ENCODE measurements at regions not wholly inside any gene's neighbourhood (a gene's known extent, or its start where the extent isn't known, plus 50 kb on each side); places are given as distances from the start of the nearest gene placed in this dataset.

GRCh38 chr17:68106085-68106484, 70.5 kb downstream of the KPNA2 start:
- TF ChIP-seq, protein P1, sequence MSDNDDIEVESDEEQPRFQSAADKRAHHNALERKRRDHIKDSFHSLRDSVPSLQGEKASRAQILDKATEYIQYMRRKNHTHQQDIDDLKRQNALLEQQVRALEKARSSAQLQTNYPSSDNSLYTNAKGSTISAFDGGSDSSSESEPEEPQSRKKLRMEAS (IDR thresholded peaks at IDR 0.05), result no peak
- no peak for TF ChIP-seq MXD1 (CRISPR knock-in tag; IDR thresholded peaks at IDR 0.05)

Measured in HepG2 (cell line).